Esophagus muscularis mucosa (tissue), 4 donors: ENCODE measurements at regions not wholly inside any gene's neighbourhood (a gene's known extent, or its start where the extent isn't known, plus 50 kb on each side); places are given as distances from the start of the nearest gene placed in this dataset.
A peak's percentile ranks its signal among the peaks of the same experiment; 100 is the strongest.

Source experiments
- DNase-seq: peaks from one replicate; pipeline ENCODE4 v3.0.0-alpha.2; 2017; ENCODE audit errors: extremely low spot score
- H3K27ac ChIP-seq, 4 donors: fragments of 200-600 bp; sonication (generic); replicated peaks in 1 of 4; 1 replicate in 3 of 4; 2 replicates in 1 of 4; pipeline ENCODE4 v1.5.1; 2016 to 2019; ENCODE audit warnings: mild to moderate bottlenecking in 1 of 4
- H3K27me3 ChIP-seq, 4 donors: fragments of 200-600 bp; sonication (generic); one replicate each; pipeline versions ENCODE4 v1.5.1 to v1.6.0; 2016 to 2019
- H3K36me3 ChIP-seq, 4 donors: fragments of 200-600 bp; sonication (generic); one replicate each; pipeline ENCODE4 v1.5.1; 2016 to 2019
- H3K4me1 ChIP-seq, 4 donors: fragments of 200-600 bp; sonication (generic); one replicate each; pipeline ENCODE4 v1.5.1; 2016 to 2019
- H3K4me3 ChIP-seq, 4 donors: fragments of 200-600 bp; sonication (generic); 1 replicate in 2 of 4; 2 replicates in 2 of 4; pipeline ENCODE4 v1.5.1; 2016 to 2019; ENCODE audit warnings: mild to moderate bottlenecking in 4 of 4, moderate library complexity in 1 of 4
- H3K9me3 ChIP-seq, 4 donors: fragments of 200-600 bp; sonication (generic); 1 replicate in 3 of 4; 2 replicates in 1 of 4; pipeline ENCODE4 v1.5.1; 2016 to 2019
- CTCF ChIP-seq, 3 experiments: fragments of 200-600 bp in 2 of 3; fragments of 450-650 bp in 1 of 3; sonication (generic) in 2 of 3; IDR thresholded peaks; one replicate each; pipeline ENCODE4 v1.5.1; 2017 to 2019; ENCODE audit warnings: antibody characterized with exemption in 3 of 3, mild to moderate bottlenecking in 2 of 3, moderate library complexity in 1 of 3
- EP300 ChIP-seq: sonication (generic); formaldehyde crosslinking; IDR thresholded peaks from one replicate; pipeline ENCODE4 v1.6.1; 2017; ENCODE audit warnings: antibody characterized with exemption
- POLR2A ChIP-seq: fragments of 450-650 bp; IDR thresholded peaks from one replicate; pipeline ENCODE4 v1.6.1; 2017; ENCODE audit warnings: antibody characterized with exemption, moderate library complexity, mild to moderate bottlenecking, low read depth
- POLR2AphosphoS5 ChIP-seq, 2 donors: sonication (generic); formaldehyde crosslinking; IDR thresholded peaks; one replicate each; pipeline ENCODE4 v1.6.1; 2017; ENCODE audit warnings: antibody characterized with exemption in 2 of 2
- WGBS: methylation state at CpG from one replicate; pipeline ENCODE4 v1.1.5; 2018; 5-methylcytosine and 5-hydroxymethylcytosine counted together
- intact Hi-C: fragments of 100-400 bp; cut with DNase I; formaldehyde crosslinking; loops from one replicate; pipeline ENCODE4 v1.15.1; 2023

GRCh38 chr6:10196090-10196489 lies 218.8 kb downstream of the TFAP2A start:
- DNase-seq = peak; percentile 70
- Histone ChIP-seq H3K4me1 (no peaks in the 10 kb centered on the region), H3K9me3 (no peaks in the 10 kb centered on the region), H3K4me3 (no peak overlapping the region), H3K27ac (no peak overlapping the region), H3K27me3 (no peaks in the 10 kb centered on the region), H3K36me3 (no peaks in the 10 kb centered on the region)
- intact Hi-C loops = no loop called here
- WGBS = 76% methylated on average over 5 of the region's 5 CpGs
- TF ChIP-seq POLR2A = no peak
- no peak for TF ChIP-seq CTCF (IDR thresholded peaks at IDR 0.05)
- no peak for TF ChIP-seq EP300
- no peak for TF ChIP-seq POLR2AphosphoS5 (IDR thresholded peaks at IDR 0.05)

GRCh38 chr6:10194816-10195672 lies 219.8 kb downstream of the TFAP2A start:
- WGBS = 70% methylated on average over 5 of the region's 5 CpGs
- Histone ChIP-seq H3K9me3 (no peaks in the 10 kb centered on the region), H3K27me3 (no peaks in the 10 kb centered on the region), H3K27ac (no peak overlapping the region), H3K36me3 (no peaks in the 10 kb centered on the region), H3K4me3 (no peak overlapping the region), H3K4me1 (no peaks in the 10 kb centered on the region)
- DNase-seq = peak; percentile 64
- TF ChIP-seq CTCF (IDR thresholded peaks at IDR 0.05) = no peak
- no peak for TF ChIP-seq EP300
- no peak for TF ChIP-seq POLR2AphosphoS5 (IDR thresholded peaks at IDR 0.05)
- TF ChIP-seq POLR2A = no peak
- intact Hi-C loops = no loop called here

GRCh38 chr6:10193321-10193720 lies 221.6 kb downstream of the TFAP2A start:
- WGBS = 81% methylated on average over 4 of the region's 4 CpGs
- no peak for TF ChIP-seq POLR2A
- no peak for TF ChIP-seq EP300
- no peak for TF ChIP-seq CTCF (IDR thresholded peaks at IDR 0.05)
- no peak for TF ChIP-seq POLR2AphosphoS5 (IDR thresholded peaks at IDR 0.05)
- H3K36me3 ChIP-seq = no peaks in the 10 kb centered on the region
- intact Hi-C loops = no loop called here
- H3K27me3 ChIP-seq = no peaks in the 10 kb centered on the region
- H3K27ac ChIP-seq = no peak overlapping the region
- no peak for DNase-seq
- no peak overlapping the region for H3K4me3 ChIP-seq
- no peaks in the 10 kb centered on the region for H3K9me3 ChIP-seq
- H3K4me1 ChIP-seq = no peaks in the 10 kb centered on the region

- Histone ChIP-seq H3K27me3 (no peaks in the 10 kb centered on the region), H3K27ac (no peak overlapping the region), H3K4me1 (no peaks in the 10 kb centered on the region), H3K4me3 (no peak overlapping the region), H3K36me3 (no peaks in the 10 kb centered on the region), H3K9me3 (no peaks in the 10 kb centered on the region)
- WGBS = 35% methylated on average over 3 of the region's 3 CpGs
- peak; percentile 68 for DNase-seq
- TF ChIP-seq POLR2A (no peak), EP300 (no peak), CTCF (IDR thresholded peaks at IDR 0.05) (no peak), POLR2AphosphoS5 (IDR thresholded peaks at IDR 0.05) (no peak)
- intact Hi-C loops = no loop called here
These were observed 224.8 kb downstream of the TFAP2A start for GRCh38 chr6:10190042-10190441.
